ENCODE measurements at regions not wholly inside any gene's neighbourhood (a gene's known extent, or its start where the extent isn't known, plus 50 kb on each side); places are given as distances from the start of the nearest gene placed in this dataset.

DNA sequence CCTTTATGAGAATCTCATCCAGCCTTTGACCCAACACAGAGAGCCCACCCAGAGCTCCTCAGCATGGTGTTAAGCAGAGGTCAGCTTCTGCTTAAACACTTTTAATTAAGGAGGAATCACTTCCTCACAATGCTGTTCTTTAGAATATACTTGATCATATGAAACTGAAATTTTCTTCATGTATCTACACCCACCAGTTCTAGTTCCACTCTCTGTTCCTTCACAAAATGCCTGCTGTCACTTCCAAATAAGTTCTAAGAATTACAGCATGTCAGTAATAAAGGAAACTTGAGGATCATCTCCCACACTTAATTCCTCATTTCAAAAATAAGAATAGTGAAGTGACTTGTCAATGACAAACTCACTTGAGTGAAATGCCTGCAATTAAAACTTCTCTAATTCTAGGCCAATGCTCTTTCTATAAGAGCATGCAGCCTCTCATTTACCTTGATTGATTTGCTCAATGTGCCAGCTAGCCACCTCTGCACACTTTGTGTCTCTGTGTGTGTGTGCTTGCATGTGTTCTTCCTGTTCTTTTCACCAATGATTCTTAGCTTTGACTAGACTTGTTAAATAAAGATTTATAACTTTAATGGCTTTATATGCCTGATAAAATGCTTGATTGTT is 356.3 kb downstream of the PLPP3 start:
- Histone ChIP-seq H3K4me3 (replicated peaks; ENCODE audit: low read depth, low read length) (no peak overlapping the region), H3K27me3 (replicated peaks; ENCODE audit: control insufficient read depth, insufficient read depth, low read length) (no peaks in the 10 kb centered on the region; the same call in none of the 2 replicates), H3K36me3 (ENCODE audit: control insufficient read depth, insufficient read depth, low read length) (no peaks in the 10 kb centered on the region)
- peak; percentile 15 for DNase-seq (ENCODE audit: extremely low read depth, insufficient read length)
- TF ChIP-seq, protein P1, sequence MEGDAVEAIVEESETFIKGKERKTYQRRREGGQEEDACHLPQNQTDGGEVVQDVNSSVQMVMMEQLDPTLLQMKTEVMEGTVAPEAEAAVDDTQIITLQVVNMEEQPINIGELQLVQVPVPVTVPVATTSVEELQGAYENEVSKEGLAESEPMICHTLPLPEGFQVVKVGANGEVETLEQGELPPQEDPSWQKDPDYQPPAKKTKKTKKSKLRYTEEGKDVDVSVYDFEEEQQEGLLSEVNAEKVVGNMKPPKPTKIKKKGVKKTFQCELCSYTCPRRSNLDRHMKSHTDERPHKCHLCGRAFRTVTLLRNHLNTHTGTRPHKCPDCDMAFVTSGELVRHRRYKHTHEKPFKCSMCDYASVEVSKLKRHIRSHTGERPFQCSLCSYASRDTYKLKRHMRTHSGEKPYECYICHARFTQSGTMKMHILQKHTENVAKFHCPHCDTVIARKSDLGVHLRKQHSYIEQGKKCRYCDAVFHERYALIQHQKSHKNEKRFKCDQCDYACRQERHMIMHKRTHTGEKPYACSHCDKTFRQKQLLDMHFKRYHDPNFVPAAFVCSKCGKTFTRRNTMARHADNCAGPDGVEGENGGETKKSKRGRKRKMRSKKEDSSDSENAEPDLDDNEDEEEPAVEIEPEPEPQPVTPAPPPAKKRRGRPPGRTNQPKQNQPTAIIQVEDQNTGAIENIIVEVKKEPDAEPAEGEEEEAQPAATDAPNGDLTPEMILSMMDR (IDR thresholded peaks at IDR 0.05; ENCODE audit: insufficient read depth, low read length, poor library complexity, severe bottlenecking): no peak

DNA sequence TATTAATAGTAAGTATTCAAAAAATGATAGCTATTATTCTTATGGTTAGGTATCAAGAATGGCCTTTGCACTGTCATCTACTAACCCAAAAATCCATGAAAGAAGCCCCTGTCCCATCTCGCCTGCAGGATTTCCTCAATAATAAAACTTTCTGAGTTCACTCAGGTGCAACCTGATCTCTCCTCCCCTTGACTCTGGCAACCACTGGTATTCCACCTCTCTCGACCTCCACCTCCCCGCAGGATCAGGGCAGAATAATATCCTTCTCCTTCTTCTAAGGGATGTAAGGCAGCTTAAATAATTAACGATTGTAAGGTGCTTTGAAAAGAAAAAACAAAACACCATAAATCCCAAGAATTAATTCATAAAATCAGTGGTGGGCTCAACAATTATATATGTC is 359.3 kb downstream of the PLPP3 start:
- Histone ChIP-seq H3K27me3 (replicated peaks; ENCODE audit: control insufficient read depth, insufficient read depth, low read length) (no peaks in the 10 kb centered on the region), H3K4me3 (replicated peaks; ENCODE audit: low read depth, low read length) (no peak overlapping the region), H3K36me3 (ENCODE audit: control insufficient read depth, insufficient read depth, low read length) (no peaks in the 10 kb centered on the region)
- TF ChIP-seq, protein P1 (IDR thresholded peaks at IDR 0.05; ENCODE audit: insufficient read depth, low read length, poor library complexity, severe bottlenecking): no peak
- no peak for DNase-seq (ENCODE audit: extremely low read depth, insufficient read length)

DNA sequence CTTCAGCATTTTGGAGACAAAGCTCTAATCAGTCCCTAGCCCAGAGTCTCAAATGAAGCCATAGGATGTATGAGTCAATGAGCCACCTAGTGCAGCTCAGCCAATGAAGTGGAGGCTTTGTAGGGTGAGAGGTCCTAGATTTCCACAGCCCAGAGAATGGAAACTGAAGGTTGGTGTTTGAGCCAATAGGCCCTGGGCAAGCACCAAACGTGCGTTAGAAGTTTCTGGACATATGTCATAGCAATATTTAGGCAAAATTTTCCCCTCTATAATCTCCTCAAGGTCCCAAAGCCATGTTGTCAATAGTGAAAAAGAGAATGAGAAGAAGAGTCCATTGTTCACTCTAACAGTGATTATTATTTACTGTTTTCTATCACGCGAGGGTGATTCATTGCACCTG is 361.3 kb downstream of the PLPP3 start:
- Histone ChIP-seq H3K36me3 (ENCODE audit: control insufficient read depth, insufficient read depth, low read length) (no peaks in the 10 kb centered on the region), H3K27me3 (replicated peaks; ENCODE audit: control insufficient read depth, insufficient read depth, low read length) (no peaks in the 10 kb centered on the region), H3K4me3 (replicated peaks; ENCODE audit: low read depth, low read length) (no peak overlapping the region)
- TF ChIP-seq, protein P1 (IDR thresholded peaks at IDR 0.05; ENCODE audit: insufficient read depth, low read length, poor library complexity, severe bottlenecking): no peak
- no peak for DNase-seq (ENCODE audit: extremely low read depth, insufficient read length)

DNA sequence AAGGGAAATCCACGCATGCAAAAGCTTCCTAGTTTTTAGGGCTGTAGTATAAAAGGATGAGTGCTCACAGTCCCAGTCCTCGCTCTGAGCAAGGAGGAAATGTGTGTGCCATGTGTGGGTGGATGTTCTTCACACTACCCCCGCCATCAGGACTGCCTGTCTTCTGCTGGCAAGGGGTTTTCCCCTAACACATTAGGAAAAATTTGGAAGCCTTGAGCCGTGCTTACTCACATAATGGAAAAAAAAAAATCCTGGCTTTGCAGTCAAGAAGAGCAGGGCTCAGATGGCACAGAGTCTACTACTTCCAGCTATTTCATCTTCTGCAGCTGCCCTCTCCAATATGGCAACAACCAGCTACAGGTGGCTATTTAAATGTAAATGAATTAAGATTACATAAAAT is 363.1 kb downstream of the PLPP3 start:
- TF ChIP-seq, protein P1 (IDR thresholded peaks at IDR 0.05; ENCODE audit: insufficient read depth, low read length, poor library complexity, severe bottlenecking): no peak
- Histone ChIP-seq H3K36me3 (ENCODE audit: control insufficient read depth, insufficient read depth, low read length) (no peaks in the 10 kb centered on the region), H3K27me3 (replicated peaks; ENCODE audit: control insufficient read depth, insufficient read depth, low read length) (no peaks in the 10 kb centered on the region), H3K4me3 (replicated peaks; ENCODE audit: low read depth, low read length) (no peak overlapping the region)
- no peak for DNase-seq (ENCODE audit: extremely low read depth, insufficient read length)

DNA sequence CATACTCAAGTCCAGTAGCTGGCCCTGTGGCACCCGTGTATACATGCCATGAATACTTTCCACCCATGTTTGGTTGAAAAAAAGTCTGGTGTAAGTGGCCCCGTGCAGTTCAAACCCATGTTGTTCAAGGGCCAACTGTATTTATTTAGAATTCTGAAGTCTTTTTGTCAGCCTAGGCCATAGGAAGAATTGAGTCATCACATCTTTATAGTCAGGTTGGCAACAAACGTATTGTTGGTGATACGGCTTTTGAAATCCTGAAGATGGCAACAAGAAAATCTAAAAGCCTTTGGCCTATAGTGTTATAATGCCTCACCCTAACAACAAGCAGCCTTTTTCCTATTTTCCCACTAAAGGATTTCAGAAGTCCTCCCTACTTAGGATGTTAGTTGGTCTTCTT is 363.6 kb downstream of the PLPP3 start:
- DNase-seq (ENCODE audit: extremely low read depth, insufficient read length): no peak
- H3K4me3 ChIP-seq (replicated peaks; ENCODE audit: low read depth, low read length): no peak overlapping the region

More for the DNA sequence above, 363.6 kb downstream of the PLPP3 start:
- no peaks in the 10 kb centered on the region for H3K36me3 ChIP-seq (ENCODE audit: control insufficient read depth, insufficient read depth, low read length)
- TF ChIP-seq, protein P1 (IDR thresholded peaks at IDR 0.05; ENCODE audit: insufficient read depth, low read length, poor library complexity, severe bottlenecking): no peak
- H3K27me3 ChIP-seq (replicated peaks; ENCODE audit: control insufficient read depth, insufficient read depth, low read length): no peaks in the 10 kb centered on the region

All from GM06990 (cell line).